Thyroid gland (tissue), 4 donors: ENCODE measurements at regions not wholly inside any gene's neighbourhood (a gene's known extent, or its start where the extent isn't known, plus 50 kb on each side); places are given as distances from the start of the nearest gene placed in this dataset.

Source experiments
- POLR2A ChIP-seq, 2 donors: fragments of 450-650 bp; IDR thresholded peaks; one replicate each; pipeline ENCODE4 v1.6.1; 2017; ENCODE audit warnings: antibody characterized with exemption in 2 of 2, mild to moderate bottlenecking in 2 of 2, moderate library complexity in 1 of 2
- TF ChIP-seq, protein P1 (sequence below), 6 experiments: fragments of 200-600 bp in 3 of 6; fragments of 450-650 bp in 3 of 6; sonication (generic) in 3 of 6; IDR thresholded peaks; one replicate each; pipeline ENCODE4 v1.5.1; 2016 to 2019; ENCODE audit warnings: antibody characterized with exemption in 6 of 6, mild to moderate bottlenecking in 2 of 6, inconsistent platforms in 1 of 6, moderate library complexity in 1 of 6

DNA sequence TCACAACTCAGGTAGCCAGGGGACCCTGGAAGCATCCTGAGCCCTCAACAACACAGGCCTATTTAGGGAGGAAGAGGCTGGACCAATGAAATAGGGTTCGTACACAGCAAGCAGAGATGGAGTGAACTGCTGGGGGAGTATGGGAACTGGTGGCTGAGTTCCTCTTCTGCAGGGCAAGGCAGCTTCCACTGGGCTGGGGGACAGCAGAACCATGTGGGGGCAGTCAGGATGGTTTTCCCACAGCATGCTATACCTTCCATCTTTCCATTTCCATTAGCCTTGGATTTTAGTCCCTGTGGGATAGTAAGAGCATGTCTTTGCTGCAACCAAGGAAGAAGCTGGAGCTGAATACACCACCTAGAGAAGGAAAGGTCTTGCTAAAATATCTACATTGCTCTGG lies 370.6 kb downstream of the CCSER2 start:
- TF ChIP-seq, protein P1, sequence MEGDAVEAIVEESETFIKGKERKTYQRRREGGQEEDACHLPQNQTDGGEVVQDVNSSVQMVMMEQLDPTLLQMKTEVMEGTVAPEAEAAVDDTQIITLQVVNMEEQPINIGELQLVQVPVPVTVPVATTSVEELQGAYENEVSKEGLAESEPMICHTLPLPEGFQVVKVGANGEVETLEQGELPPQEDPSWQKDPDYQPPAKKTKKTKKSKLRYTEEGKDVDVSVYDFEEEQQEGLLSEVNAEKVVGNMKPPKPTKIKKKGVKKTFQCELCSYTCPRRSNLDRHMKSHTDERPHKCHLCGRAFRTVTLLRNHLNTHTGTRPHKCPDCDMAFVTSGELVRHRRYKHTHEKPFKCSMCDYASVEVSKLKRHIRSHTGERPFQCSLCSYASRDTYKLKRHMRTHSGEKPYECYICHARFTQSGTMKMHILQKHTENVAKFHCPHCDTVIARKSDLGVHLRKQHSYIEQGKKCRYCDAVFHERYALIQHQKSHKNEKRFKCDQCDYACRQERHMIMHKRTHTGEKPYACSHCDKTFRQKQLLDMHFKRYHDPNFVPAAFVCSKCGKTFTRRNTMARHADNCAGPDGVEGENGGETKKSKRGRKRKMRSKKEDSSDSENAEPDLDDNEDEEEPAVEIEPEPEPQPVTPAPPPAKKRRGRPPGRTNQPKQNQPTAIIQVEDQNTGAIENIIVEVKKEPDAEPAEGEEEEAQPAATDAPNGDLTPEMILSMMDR (IDR thresholded peaks at IDR 0.05) = no peak
- TF ChIP-seq POLR2A (IDR thresholded peaks at IDR 0.05) = no peak
